HG03442 (cell line): ENCODE measurements at regions not wholly inside any gene's neighbourhood (a gene's known extent, or its start where the extent isn't known, plus 50 kb on each side); places are given as distances from the start of the nearest gene placed in this dataset.

Experiments
- ATAC-seq: cut with Tn5 transposase; IDR thresholded peaks from one replicate; pipeline ENCODE4 v1.9.1; 2021; ENCODE audit warnings: mild to moderate bottlenecking, moderate library complexity; ENCODE audit not compliant: unreplicated experiment

DNA sequence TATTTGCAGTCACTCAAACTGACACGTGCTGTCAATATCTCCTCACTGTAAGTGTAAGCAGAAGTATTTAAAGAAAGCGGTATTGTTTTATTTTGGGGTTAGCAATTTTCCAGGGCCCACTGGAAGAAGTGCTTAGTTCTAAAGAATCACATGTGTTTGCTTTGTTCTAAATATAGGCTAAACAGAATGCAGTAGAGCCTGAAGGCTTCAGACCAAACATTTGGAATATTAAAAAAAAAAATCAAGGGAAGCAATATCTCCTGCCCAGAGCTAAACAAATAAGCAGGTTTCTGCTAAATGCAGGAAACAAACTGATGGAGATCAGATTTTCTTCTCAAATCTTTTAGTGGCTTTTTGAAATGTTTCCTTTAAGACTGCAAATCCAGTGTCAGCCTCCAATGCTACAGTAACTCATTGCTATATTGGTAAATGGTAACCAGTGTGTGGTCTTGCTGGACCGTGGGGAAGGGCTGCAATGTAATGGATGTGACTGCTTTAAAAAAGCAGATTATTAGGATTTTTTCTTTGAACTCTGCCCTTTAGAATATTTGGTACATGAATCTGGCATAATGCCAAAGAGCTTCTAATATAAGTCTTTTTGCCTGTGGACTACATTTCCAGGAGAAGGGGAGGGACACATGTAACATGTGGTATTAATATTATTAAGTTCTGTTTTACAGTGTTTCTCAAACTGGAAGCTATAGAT is 317.1 kb upstream of the FERMT1 start:
- no peak for ATAC-seq

GRCh38 chr20:6434131-6434530 is 311.3 kb upstream of the FERMT1 start:
- no peak for ATAC-seq

DNA sequence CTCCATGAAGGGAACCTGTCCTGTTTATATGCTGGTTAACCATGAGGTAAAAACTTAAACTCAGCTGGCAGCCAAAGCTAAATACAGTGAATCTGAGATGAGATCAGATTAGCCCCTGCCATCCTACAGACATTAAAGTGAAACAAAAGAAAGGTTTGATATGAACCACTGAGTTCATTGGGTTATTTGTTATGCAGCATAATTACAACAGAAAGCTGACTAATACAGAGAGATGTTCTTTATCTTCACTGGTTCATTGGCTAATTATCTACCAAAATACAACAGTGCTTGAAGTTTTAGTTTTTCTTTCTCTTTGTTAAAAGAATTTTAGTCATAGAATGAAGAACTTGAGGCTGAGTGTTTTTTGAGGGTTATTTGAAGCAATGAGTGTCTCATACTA is 307.6 kb upstream of the FERMT1 start:
- ATAC-seq: no peak

- ATAC-seq: no peak
Observed at GRCh38 chr20:6426287-6426891, 303.6 kb upstream of the FERMT1 start.

- no peak for ATAC-seq
Observed at GRCh38 chr20:6421321-6422248, 298.8 kb upstream of the FERMT1 start.

DNA sequence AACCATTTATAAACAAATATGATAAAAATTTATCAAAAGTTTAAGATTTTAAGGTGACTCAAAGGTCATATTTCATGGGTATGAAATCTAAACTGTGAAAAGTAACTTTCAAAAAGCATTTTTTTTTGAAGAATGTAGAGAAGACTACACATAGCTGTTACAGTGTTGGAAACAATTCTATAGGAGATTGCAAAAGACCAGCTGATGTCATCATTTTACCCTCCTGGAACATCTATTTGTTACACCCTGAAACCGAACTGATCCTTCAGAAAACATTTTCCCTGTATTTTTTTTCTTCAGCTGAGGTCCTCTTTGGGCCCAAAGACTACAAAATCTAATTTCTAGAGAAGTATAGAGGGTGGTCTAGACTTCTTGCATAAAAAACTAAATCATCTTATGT is 297.5 kb upstream of the FERMT1 start:
- ATAC-seq: no peak

DNA sequence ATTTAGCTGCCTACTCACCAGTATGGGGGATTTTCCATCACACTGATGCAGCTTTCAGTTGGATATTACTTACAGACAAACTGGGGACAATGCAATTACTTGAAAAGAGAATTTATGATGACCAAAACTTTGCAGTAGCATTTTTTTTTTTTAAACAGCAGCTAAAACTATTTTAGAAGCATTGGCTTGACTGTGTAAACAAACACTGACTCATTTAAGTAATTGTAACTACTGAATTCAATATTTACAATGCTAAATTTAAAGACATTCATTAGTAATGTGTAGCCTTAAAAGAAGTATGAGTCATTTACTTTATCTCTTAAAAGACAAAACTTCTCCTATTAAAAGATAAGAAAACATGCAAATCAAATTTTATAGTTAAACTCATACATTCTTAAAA is 295.9 kb upstream of the FERMT1 start:
- ATAC-seq: peak; percentile 66

DNA sequence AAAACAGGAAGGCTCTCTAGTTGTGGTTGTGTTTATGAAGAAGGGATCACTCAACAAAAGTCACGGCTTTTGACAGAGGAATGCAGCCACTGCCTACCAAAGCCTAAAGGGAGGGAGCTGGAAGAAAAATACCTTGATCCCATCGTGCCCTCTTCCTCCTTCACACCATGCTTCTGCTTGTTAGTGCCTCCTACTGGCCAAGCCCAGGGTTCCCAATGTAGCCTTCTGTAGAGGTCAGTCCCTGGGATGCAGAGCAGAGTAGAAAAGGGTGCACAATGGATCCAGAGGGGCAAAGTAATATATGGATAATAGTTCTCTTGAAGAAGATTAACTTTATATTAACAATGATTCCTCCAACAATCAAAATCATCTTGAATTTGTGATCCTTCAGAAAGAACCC is 293.5 kb upstream of the FERMT1 start:
- ATAC-seq: no peak

DNA sequence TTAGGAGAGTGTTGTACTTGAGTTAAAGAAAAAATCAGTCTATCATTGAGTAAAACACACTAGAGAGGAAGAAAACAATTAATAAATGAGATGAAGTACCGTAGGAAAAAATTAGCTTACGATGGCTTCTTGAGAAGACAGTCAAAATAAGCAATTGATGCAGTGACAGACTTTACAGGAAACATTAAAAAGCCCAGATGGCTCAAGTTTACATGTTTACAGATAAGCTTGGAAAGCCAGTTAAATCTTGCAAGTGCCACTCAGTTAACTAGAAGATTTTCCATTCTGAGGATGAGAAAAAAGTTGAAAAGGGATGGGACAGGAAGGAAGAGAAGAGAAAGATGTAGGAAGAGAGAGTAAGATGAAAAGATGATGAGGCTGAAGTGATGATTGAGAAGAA is 288.8 kb upstream of the FERMT1 start:
- no peak for ATAC-seq

DNA sequence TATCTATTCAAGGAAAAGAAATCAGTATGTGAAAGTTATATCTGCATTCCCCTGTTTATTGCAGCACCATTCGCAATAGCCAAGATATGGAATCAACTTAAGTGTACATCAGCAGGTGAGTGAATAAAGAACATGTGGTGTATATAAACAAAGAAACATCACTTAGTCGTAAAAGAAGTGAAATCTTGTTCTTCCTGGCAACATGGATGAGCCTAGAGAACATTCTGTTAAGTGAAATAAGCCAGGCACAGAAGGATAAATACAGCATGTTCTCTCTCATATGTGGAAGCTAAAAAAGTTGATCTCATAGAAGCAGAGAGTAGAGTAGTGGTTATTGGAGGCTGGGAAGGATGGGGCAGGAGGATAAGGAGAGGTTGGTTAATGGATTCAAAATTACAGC is 287.9 kb upstream of the FERMT1 start:
- no peak for ATAC-seq

DNA sequence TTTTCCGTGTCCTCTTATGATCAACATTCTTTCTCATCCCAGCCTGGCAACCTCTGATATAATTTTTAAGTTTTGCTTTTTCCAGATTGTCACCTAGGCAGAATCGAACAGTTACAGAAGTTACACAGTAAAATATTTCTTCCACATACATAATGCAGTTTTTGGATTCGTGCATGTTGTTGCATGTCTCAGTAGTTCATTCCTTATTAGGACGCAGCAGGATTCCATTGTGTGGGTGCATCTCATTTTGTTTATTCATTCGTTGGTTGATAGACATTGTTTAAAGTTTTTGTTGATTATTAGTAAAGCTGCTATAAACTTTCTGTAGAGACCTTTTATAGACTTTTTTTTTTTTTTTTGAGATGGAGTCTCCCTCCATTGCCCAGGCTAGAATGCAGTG is 284.3 kb upstream of the FERMT1 start:
- no peak for ATAC-seq

DNA sequence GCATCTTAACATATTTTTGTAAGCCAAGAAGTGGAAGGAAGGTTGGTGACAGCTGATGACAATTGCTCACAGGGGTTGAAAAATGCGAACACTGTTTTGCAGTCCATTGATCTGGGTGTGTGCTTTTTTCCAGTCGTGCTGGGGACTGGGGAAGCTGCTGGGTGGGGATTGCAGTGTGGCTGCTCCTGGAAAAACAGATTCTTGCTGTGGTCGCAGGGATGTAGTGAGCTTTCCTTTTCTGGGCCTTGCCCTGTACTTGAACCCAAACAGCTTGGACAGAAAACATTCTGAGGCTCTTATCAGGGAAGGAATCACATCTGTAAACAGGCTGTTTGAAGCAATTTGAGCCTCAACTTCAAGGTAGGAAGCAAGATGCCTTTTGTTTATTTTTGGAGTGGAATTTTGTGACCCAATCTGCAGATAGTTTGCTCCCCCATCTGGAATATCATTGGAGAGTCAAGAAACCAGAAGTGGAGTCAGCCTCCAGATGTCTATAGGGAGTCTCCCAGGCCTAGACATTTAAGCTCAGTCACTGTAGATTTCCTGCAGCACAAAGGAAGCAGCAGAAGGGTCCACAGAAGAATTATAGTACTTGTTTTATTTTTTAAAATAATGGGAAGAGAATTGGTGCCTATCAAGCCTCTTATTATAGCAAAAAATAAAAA is 279.2 kb upstream of the FERMT1 start:
- no peak for ATAC-seq

DNA sequence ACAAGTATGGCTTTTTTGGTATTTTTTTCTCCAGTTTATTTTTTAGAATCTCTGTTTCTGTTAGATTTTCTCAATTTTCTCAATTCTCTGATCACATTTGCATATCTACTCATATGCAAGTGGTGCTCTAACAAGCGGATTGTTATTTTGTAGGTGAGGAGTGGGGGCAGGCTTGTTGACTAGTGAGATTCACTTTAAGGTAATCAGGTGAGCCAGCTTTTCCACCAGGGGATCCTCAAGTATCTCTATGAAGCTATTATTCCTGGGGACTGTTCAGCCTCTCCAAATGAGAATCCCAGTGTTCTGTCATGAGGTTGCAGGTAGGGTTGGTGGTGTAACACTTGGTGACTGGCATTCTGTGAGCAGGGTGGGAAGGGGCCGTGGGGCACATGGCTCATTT is 274.3 kb upstream of the FERMT1 start:
- ATAC-seq: no peak

DNA sequence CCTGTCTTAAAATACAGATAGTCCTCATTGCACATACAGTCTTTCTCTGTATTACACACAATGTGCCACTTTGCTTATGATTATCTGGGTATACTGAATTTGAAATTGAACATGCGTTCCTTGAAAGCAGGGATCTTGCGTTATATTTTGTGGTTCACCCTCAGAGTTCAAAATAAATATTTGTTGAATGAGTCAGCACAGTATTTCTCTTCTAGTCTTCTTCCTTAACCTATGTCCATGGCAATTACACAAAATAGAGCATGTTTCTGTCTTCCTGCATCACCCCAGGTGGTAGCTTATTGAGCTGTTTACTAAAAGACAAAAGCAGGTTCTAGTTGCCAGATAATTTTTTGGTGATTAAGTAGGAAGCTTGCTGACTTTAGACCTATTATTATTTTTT is 272.9 kb upstream of the FERMT1 start:
- no peak for ATAC-seq

GRCh38 chr20:6388671-6389197 is 265.9 kb upstream of the FERMT1 start:
- no peak for ATAC-seq

GRCh38 chr20:6384956-6385486 is 262.2 kb upstream of the FERMT1 start:
- ATAC-seq: no peak

GRCh38 chr20:6384380-6384779 is 261.6 kb upstream of the FERMT1 start:
- no peak for ATAC-seq

- ATAC-seq: no peak
Observed at GRCh38 chr20:6381887-6382286, 259.1 kb upstream of the FERMT1 start.

DNA sequence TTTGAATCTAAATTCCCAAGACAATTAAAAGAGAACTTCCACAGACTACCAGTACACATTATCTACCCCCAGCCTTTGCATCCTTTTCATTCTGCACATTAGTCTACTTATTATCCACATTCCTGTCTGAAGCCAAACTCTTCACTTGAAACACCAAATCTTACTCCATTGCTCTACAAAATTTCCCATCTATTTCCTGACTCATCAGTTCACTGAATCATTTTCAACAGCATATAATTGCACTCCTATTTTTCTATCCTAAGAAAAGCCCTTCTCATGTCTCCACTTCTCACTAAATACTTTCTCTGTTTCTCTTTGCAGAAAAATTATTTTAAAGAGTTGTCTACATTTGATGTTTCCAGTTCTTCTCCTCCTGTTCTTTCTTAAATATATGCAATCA is 239.4 kb upstream of the FERMT1 start:
- no peak for ATAC-seq

DNA sequence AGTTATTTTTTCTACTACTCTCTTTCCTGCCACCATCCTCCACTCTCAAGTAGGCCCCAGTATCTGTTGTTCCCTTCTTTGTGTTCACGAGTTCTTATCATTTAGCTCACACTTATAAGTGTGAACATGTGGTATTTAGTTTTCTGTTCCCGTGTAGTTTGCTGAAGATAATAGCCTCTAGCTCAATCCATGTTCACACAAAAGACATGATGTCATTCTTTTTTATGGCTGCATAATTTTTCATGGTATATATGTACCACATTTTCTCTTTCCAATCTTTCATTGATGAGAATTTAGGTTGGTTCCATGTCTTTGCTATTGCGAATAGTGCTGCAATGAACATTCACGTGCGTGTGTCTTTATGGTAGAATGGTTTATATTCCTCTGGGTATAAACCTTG is 237.9 kb upstream of the FERMT1 start:
- ATAC-seq: no peak
